Limb (tissue), 2 donors: ENCODE measurements at regions not wholly inside any gene's neighbourhood (a gene's known extent, or its start where the extent isn't known, plus 50 kb on each side); places are given as distances from the start of the nearest gene placed in this dataset.

Experiments
- DNase-seq, 2 donors: peaks; one replicate each; pipeline ENCODE4 v3.0.0-alpha.2; 2016; ENCODE audit errors: extremely low spot score in 2 of 2

GRCh38 chr18:64639536-64639935 lies 490.6 kb upstream of the LINC00305 start:
- no peak for DNase-seq

GRCh38 chr18:64620971-64621560 lies 472.2 kb upstream of the LINC00305 start:
- DNase-seq: no peak

GRCh38 chr18:64618390-64618789 lies 469.5 kb upstream of the LINC00305 start:
- no peak for DNase-seq

GRCh38 chr18:64615021-64615420 lies 466.1 kb upstream of the LINC00305 start:
- DNase-seq: no peak

GRCh38 chr18:64614446-64614845 lies 465.6 kb upstream of the LINC00305 start:
- no peak for DNase-seq

GRCh38 chr18:64592246-64592645 lies 443.4 kb upstream of the LINC00305 start:
- no peak for DNase-seq

GRCh38 chr18:64589000-64589399 lies 440.1 kb upstream of the LINC00305 start:
- DNase-seq: no peak

- no peak for DNase-seq
Observed at GRCh38 chr18:64566456-64566855, 417.6 kb upstream of the LINC00305 start.

GRCh38 chr18:64562651-64563050 lies 413.8 kb upstream of the LINC00305 start:
- DNase-seq: no peak

GRCh38 chr18:64546451-64546850 lies 397.6 kb upstream of the LINC00305 start:
- DNase-seq: no peak

GRCh38 chr18:64539847-64540246 lies 391.0 kb upstream of the LINC00305 start:
- DNase-seq: no peak

- DNase-seq: no peak
Observed at GRCh38 chr18:64528646-64529045, 379.8 kb upstream of the LINC00305 start.

- no peak for DNase-seq
Observed at GRCh38 chr18:64519201-64519600, 370.3 kb upstream of the LINC00305 start.

GRCh38 chr18:64518191-64518590 lies 369.3 kb upstream of the LINC00305 start:
- DNase-seq: no peak

- no peak for DNase-seq
Observed at GRCh38 chr18:64513401-64513800, 364.5 kb upstream of the LINC00305 start.

- no peak for DNase-seq
Observed at GRCh38 chr18:64490207-64490606, 341.3 kb upstream of the LINC00305 start.

GRCh38 chr18:64488698-64489097 lies 339.8 kb upstream of the LINC00305 start:
- DNase-seq: no peak

GRCh38 chr18:64474773-64475172 lies 325.9 kb upstream of the LINC00305 start:
- DNase-seq: no peak

- DNase-seq: peak in 1 of 2 donors; percentile 13
Observed at GRCh38 chr18:64474255-64474654, 325.4 kb upstream of the LINC00305 start.

GRCh38 chr18:64449434-64449833 lies 300.5 kb upstream of the LINC00305 start:
- no peak for DNase-seq

- no peak for DNase-seq
Observed at GRCh38 chr18:64444819-64445218, 295.9 kb upstream of the LINC00305 start.

- no peak for DNase-seq
Observed at GRCh38 chr18:64438178-64438577, 289.3 kb upstream of the LINC00305 start.

- DNase-seq: no peak
Observed at GRCh38 chr18:64436111-64436510, 287.2 kb upstream of the LINC00305 start.

GRCh38 chr18:64419156-64419555 lies 270.3 kb upstream of the LINC00305 start:
- no peak for DNase-seq
